Hematopoietic multipotent progenitor cell treated with erythropoietin and hydrocortisone succinate and interleukin-3 and kit ligand, for 15 days (in vitro differentiated cells): ENCODE measurements at regions not wholly inside any gene's neighbourhood (a gene's known extent, or its start where the extent isn't known, plus 50 kb on each side); places are given as distances from the start of the nearest gene placed in this dataset.
"Not testable (repeated sequence)": the region's sequence is repeated elsewhere in the genome, so short reads cannot be mapped to it uniquely, and the experiment has no call there.

Source experiments
- DNase-seq: peaks from one replicate; pipeline ENCODE4 v3.0.0-alpha.2; 2015; ENCODE audit warnings: low spot score

DNA sequence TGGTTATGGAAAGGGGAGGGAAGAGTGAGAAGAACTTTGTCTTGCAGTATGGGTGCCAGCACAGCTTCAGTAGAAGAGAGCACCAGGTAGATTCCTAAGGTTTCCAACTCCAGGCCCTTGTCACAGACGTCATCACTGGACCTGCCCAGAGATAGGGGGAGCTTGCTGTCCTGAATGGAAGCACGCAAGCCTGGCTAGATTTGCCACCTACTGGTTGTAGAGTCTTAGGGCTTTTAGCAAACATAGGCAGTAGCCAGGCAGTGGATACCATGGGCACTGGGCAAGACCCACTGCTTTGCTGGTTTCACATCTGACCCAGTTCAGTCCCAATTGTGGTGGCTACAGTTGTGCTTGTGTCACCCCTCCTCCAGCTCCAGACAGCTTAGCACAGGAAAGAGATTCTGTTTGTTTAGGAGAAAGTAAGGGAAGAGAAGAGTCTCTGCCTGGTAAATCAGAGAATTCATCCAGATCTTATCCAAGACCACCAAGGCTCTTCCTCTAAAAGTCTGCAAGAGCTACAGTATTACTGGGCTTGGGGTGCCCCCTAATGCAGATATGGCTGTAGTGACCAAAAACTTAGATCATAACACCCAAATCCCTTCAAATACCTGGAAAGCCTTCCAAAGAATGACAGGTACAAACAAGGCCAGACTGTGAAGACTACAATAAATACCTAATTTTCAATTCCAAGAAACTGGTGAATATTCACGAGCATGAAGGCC is 158.9 kb downstream of the HINT1 start:
- DNase-seq = no peak

GRCh38 chr5:131001507-131001906 is 163.5 kb downstream of the HINT1 start:
- no peak for DNase-seq

DNA sequence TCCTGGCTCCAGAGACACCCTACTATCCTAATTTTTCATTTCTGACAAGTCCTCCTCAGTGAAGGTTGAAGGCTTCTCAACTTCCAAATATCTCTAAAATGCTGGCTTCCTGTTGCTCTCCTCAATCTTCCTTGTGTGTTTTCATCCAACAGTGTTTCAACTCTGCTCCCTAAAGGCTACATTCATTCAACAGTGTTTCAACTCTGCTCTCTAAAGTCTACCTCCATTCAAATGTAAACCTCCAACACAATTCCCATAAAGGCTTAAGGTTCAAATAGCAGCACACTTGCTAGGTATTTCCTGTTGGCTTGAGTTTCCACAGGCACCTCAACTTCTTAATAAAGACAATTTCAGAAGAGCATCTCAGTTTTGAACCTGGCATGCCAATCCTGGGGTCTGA is 164.8 kb downstream of the HINT1 start:
- no peak for DNase-seq

DNA sequence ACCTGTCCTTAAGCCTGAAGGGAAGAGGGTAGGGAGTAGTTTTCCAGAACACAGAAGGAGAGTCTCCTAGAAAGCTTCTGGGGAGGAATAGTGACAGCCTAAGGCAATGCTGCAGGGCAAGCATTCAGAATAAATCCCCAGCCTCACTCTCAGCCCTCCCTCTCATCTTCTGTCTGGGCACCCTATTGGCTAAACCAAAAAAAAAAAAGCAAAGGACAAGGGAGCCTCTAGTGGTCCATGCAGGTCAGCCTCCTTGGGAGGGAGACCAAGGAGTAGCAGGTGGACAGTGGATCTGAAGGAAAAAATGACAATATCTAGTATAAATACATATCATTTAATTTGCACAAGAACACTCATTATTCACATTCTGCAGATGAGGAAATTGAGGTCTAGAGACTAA is 168.3 kb downstream of the HINT1 start:
- not testable (repeated sequence) for DNase-seq

- DNase-seq = no peak
Observed at GRCh38 chr5:130995851-130996250, 169.2 kb downstream of the HINT1 start.

GRCh38 chr5:130995254-130995515 is 169.9 kb downstream of the HINT1 start:
- no peak for DNase-seq

- DNase-seq = no peak
Observed at GRCh38 chr5:130994496-130995253, 170.4 kb downstream of the HINT1 start.

DNA sequence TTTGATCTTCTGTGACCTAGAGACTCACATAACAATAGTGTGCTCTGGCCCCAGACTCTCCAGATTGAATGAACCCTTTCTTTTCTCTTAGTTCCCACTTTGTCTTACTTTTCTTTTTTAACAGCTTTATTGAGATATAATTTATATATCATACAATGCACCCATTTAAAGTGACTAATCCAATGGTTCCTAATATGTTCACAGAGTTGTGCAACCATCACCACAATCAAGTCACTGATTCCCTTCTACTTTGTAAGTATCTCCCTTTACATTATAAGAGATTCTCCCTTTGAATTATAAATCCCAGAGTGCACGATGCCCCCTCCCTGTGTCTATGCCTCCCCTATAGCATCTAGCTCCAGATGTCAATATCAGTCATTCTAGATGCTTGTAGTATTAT is 172.4 kb downstream of the HINT1 start:
- DNase-seq = no peak

- no peak for DNase-seq
Observed at GRCh38 chr5:130992095-130992494, 173.0 kb downstream of the HINT1 start.

- DNase-seq = no peak
Observed at GRCh38 chr5:130985776-130986175, 179.3 kb downstream of the HINT1 start.

DNA sequence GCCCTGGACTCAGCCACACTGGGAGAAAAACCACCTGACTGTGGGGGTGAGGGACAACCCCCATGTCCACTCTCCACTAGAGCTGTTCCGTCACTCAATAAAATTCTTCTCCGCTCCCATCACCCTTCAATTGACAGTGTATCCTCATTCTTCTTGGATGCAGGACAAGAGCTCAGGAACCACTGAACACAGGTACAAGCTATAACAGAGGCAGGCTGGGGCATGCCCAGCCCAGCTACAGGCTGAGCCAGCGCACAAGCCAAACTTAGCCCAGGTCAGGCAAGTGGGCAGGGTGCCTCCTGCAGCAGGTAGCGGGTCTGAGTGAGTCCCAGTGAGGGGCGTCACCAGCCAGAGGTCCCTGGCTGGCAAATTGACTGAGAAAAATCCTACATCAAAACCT is 183.4 kb downstream of the HINT1 start:
- DNase-seq = no peak

GRCh38 chr5:130978475-130978874 is 186.6 kb downstream of the HINT1 start:
- no peak for DNase-seq

GRCh38 chr5:130976493-130976892 is 188.6 kb downstream of the HINT1 start:
- DNase-seq = no peak

- DNase-seq = no peak
Observed at GRCh38 chr5:130975847-130976246, 189.2 kb downstream of the HINT1 start.

- DNase-seq = no peak
Observed at GRCh38 chr5:130975299-130975698, 189.8 kb downstream of the HINT1 start.

DNA sequence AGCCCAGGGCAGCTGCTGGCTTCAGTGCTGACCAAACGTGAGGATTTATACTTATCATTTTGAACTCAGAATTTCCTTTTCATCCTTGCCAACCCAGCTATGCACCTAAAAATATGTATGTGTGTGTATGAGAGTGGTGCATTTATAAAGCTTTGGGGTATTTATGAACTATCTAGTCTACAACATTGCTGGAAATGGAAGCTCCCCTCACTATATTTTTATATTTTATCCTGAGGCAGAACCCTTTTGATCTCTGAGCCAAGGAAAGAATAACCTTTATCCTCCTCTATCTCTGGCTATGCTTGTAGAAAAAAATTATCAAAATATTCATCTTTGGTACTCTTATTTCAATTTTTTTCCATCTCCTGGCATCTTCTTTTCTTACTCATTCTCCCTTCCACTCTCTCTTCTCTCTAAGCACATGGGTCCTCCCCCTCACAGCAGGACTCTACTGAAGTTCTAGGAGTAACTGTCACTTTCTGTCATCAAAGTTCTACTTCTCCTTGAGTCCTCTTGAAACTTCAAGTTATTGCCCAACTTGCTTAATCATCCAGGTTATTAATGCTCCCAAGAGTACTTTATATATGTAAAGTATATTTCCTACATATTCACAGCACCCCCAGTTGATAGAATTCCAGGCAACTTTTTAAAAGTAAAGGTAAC is 190.9 kb downstream of the HINT1 start:
- DNase-seq = no peak

DNA sequence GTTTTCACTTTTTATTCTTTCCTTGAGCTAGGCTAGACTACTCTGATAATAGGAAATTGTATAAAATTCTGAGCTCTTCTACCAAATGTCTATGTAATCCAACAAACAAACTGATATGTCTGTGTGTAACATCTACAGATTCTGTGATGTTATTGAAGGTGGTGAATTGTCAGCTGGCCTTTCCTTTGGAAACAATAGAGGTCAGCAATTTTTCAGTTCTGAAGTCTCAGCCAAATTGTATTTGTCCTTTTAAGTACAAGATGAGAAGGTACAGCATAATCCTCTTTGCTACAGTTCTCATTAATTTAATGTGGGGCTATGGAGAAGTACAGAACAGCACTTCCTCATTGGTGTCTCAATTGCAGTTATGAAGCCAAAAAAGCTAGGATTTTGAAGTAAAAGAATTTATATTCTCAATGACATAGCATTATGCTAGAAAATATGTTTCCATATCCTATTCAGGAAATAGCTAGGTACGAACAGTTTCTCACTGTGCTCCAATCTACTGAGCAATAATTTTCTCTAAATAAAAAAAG is 198.0 kb downstream of the HINT1 start:
- no peak for DNase-seq

DNA sequence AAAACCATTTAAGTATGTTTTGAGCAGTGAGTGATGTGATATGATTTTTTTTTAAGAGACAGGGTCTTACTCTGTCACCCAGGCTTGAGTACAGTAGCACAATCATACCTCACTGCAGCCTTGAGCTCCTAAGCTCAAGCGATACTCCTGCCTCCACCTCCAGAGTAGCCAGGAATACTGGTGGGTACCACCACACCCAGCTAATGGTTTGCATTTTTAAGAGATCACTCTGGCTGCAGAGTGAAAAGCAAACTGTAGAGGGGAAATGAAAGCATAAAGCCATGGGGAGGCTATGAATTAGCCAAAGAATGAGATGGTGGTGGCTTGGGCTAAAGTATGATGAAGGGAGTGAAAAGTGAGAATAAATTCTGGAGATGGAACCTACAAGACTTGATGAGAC is 199.1 kb downstream of the HINT1 start:
- no peak for DNase-seq

GRCh38 chr5:130965360-130965759 is 199.7 kb downstream of the HINT1 start:
- no peak for DNase-seq

GRCh38 chr5:130964231-130965202 is 200.5 kb downstream of the HINT1 start:
- DNase-seq = no peak

DNA sequence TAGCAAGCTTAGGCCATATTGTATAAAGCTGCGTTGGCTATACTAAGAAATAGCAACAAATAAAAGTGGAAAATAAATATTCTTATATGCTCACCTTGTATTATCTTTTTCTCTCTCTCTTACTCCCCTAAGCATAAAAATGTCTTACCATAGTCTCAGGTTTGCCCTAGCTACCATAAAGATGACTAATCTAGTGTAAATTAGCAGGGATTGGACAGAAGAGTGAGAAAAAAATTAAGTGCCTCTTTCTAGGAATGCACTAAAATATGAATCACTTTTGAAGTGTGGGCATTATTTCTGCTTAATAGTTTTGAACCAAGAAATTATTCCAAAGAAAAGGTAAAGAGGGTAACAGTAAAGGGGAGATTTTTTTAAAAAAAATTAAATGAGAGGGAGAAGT is 201.3 kb downstream of the HINT1 start:
- DNase-seq = no peak

DNA sequence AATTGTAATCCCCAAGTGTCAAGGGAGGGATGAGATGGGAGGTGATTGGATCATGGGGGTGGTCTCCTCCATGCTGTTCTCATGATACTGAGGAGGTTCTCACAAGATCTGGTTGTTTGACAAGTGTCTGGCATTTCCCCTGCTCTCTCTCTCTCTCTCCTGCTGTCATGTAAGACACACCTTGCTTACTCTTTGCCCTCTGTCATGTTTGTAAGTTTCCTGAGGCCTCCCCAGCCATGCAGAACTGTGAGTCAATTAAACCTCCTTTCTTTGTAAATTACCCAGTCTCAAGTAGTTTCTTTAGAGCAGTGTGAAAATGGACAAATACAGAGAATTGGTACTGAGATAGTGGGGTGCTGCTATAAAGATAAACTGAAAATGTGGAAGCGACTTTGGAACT is 207.9 kb downstream of the HINT1 start:
- DNase-seq = no peak
